CD4-positive, alpha-beta memory T cell (primary cell): ENCODE measurements at regions not wholly inside any gene's neighbourhood (a gene's known extent, or its start where the extent isn't known, plus 50 kb on each side); places are given as distances from the start of the nearest gene placed in this dataset.

Source experiments
- CTCF ChIA-PET: fragments of 350-600 bp; sonication (Branson Sonifier 250); formaldehyde crosslinking; loops from one replicate; lab custom pipeline; 2021; ENCODE audit warnings: inconsistent platforms; ENCODE audit not compliant: partially characterized antibody; lab: Charles Lee
- POLR2A ChIA-PET: fragments of 350-600 bp; sonication (Branson Sonifier 250); formaldehyde crosslinking; loops from one replicate; lab custom pipeline; 2021; ENCODE audit not compliant: partially characterized antibody; lab: Charles Lee
- DNase-seq, 5 donors: peaks; one replicate each; pipeline versions ENCODE4 v3.0.0 to v3.0.0-alpha.2; 2020 to 2022; ENCODE audit warnings: mixed read lengths in 1 of 5
- H3K27ac ChIP-seq: one replicate; pipeline ENCODE4 v1.7.0; 2013; ENCODE audit warnings: low read depth, low read length
- H3K27me3 ChIP-seq: 2 replicates; pipeline ENCODE4 v1.7.0; 2013; ENCODE audit warnings: mild to moderate bottlenecking, low read length, moderate library complexity; ENCODE audit not compliant: insufficient read depth
- H3K36me3 ChIP-seq: 2 replicates; pipeline ENCODE4 v1.7.0; 2013; ENCODE audit warnings: mild to moderate bottlenecking, low read length, moderate library complexity; ENCODE audit not compliant: insufficient read depth
- H3K4me1 ChIP-seq: 2 replicates; pipeline ENCODE4 v1.7.0; 2013; ENCODE audit warnings: mild to moderate bottlenecking, low read length, moderate library complexity; ENCODE audit not compliant: insufficient read depth
- H3K4me3 ChIP-seq, 2 donors: one replicate each; pipeline ENCODE4 v1.7.0; 2013; ENCODE audit warnings: low read length in 2 of 2, mild to moderate bottlenecking in 1 of 2
- H3K9me3 ChIP-seq, 2 donors: one replicate each; pipeline ENCODE4 v1.7.0; 2013; ENCODE audit warnings: low read length in 2 of 2, control low read depth in 1 of 2; ENCODE audit not compliant: control insufficient read depth in 1 of 2
- H3K27ac Mint-ChIP-seq, 7 donors: one replicate each; pipeline ENCODE4 v1.8.0; 2020 to 2021; ENCODE audit warnings: mixed read lengths in 7 of 7, mild to moderate bottlenecking in 6 of 7, inconsistent platforms in 3 of 7, moderate library complexity in 3 of 7
- H3K27me3 Mint-ChIP-seq, 2 donors: one replicate each; pipeline ENCODE4 v1.8.0; 2020 to 2021; ENCODE audit warnings: mixed read lengths in 2 of 2
- H3K36me3 Mint-ChIP-seq, 2 donors: one replicate each; pipeline ENCODE4 v1.8.0; 2020 to 2021; ENCODE audit warnings: mixed read lengths in 2 of 2, inconsistent platforms in 1 of 2, mild to moderate bottlenecking in 1 of 2
- H3K4me1 Mint-ChIP-seq, 4 donors: one replicate each; pipeline ENCODE4 v1.8.0; 2020 to 2021; ENCODE audit warnings: mixed read lengths in 4 of 4, mild to moderate bottlenecking in 1 of 4
- H3K4me3 Mint-ChIP-seq, 8 donors: one replicate each; pipeline ENCODE4 v1.8.0; 2020 to 2021; ENCODE audit warnings: mixed read lengths in 8 of 8, mild to moderate bottlenecking in 7 of 8, moderate library complexity in 6 of 8, inconsistent platforms in 3 of 8
- H3K9me3 Mint-ChIP-seq, 8 donors: one replicate each; pipeline ENCODE4 v1.8.0; 2020 to 2021; ENCODE audit warnings: mixed read lengths in 8 of 8, mild to moderate bottlenecking in 5 of 8, inconsistent platforms in 3 of 8, moderate library complexity in 1 of 8
- intact Hi-C: fragments of 100-400 bp; cut with micrococcal nuclease; formaldehyde crosslinking; loops from one replicate; pipeline ENCODE4 v1.15.1; 2023

- Histone ChIP-seq H3K27me3 (no peaks in the 10 kb centered on the region), H3K4me1 (no peaks in the 10 kb centered on the region), H3K36me3 (no peaks in the 10 kb centered on the region), H3K27ac (no peak overlapping the region), H3K4me3 (no peak overlapping the region), H3K9me3 (no peaks in the 10 kb centered on the region)
- no peaks in the 10 kb centered on the region for H3K36me3 Mint-ChIP-seq
- H3K9me3 Mint-ChIP-seq, result peaks cover 0 to under 1% (median 0%) of the 10 kb centered on the region in 8 donors
- H3K4me1 Mint-ChIP-seq, result no peaks in the 10 kb centered on the region
- no peak for DNase-seq
- no peak overlapping the region for H3K4me3 Mint-ChIP-seq
- ChIA-PET POLR2A (no interaction called here), CTCF (no interaction called here)
- H3K27ac Mint-ChIP-seq, result no peak overlapping the region
- intact Hi-C loops, result loop anchor here (5.0 to 10.0 kb wide), 2 partner anchors 161 to 1134 kb away; no protein-coding TSS in a partner anchor
- no peaks in the 10 kb centered on the region for H3K27me3 Mint-ChIP-seq
These were observed 61.5 kb upstream of the ASB17 start for GRCh38 chr1:75993661-75994060.

- no peak overlapping the region for H3K27ac ChIP-seq
- H3K36me3 Mint-ChIP-seq, result no peaks in the 10 kb centered on the region
- no peaks in the 10 kb centered on the region for H3K4me1 Mint-ChIP-seq
- DNase-seq, result no peak
- no peak overlapping the region for H3K27ac Mint-ChIP-seq
- H3K36me3 ChIP-seq, result no peaks in the 10 kb centered on the region
- H3K4me3 Mint-ChIP-seq, result no peak overlapping the region
- no peaks in the 10 kb centered on the region for H3K27me3 Mint-ChIP-seq
- POLR2A ChIA-PET, result no interaction called here
- H3K4me1 ChIP-seq, result no peaks in the 10 kb centered on the region
- peaks cover 0 to 6% (median 2%) of the 10 kb centered on the region in 8 donors for H3K9me3 Mint-ChIP-seq
- intact Hi-C loops, result loop anchor here (10.0 kb wide), 1 partner anchor 159 kb away; no protein-coding TSS in a partner anchor
- CTCF ChIA-PET, result interaction anchor here (1.2 to 1.4 kb wide), 2 partner anchors 11 to 12 kb away, joined by 3 to 5 read pairs; no protein-coding TSS in a partner anchor
- no peak overlapping the region for H3K4me3 ChIP-seq
- no peaks in the 10 kb centered on the region for H3K9me3 ChIP-seq
- no peaks in the 10 kb centered on the region for H3K27me3 ChIP-seq
These were observed 64.0 kb upstream of the ASB17 start for GRCh38 chr1:75996196-75996595.

- CTCF ChIA-PET, result no interaction called here
- intact Hi-C loops, result loop anchor here (10.0 kb wide), 1 partner anchor 156 kb away; no protein-coding TSS in a partner anchor
- no peaks in the 10 kb centered on the region for H3K36me3 Mint-ChIP-seq
These were observed 66.8 kb upstream of the ASB17 start for GRCh38 chr1:75999034-75999433.

GRCh38 chr1:76003946-76004345 lies 70.6 kb upstream of the ST6GALNAC3 start:
- H3K9me3 Mint-ChIP-seq, result peaks cover 0 to 3% (median 1%) of the 10 kb centered on the region in 8 donors
- H3K27ac Mint-ChIP-seq, result peak overlapping the region in 1 of 7 donors; percentile 25
- no peaks in the 10 kb centered on the region for H3K27me3 ChIP-seq
- ChIA-PET CTCF (no interaction called here), POLR2A (no interaction called here)
- H3K4me3 ChIP-seq, result no peak overlapping the region
- intact Hi-C loops, result no loop called here
- no peak for DNase-seq
- no peaks in the 10 kb centered on the region for H3K36me3 Mint-ChIP-seq
- H3K36me3 ChIP-seq, result no peaks in the 10 kb centered on the region
- H3K4me3 Mint-ChIP-seq, result no peak overlapping the region
- H3K9me3 ChIP-seq, result no peaks in the 10 kb centered on the region
- no peak overlapping the region for H3K27ac ChIP-seq
- H3K4me1 Mint-ChIP-seq, result no peaks in the 10 kb centered on the region
- peaks cover 0 to 2% of the 10 kb centered on the region in 2 donors for H3K27me3 Mint-ChIP-seq
- no peaks in the 10 kb centered on the region for H3K4me1 ChIP-seq

More at GRCh38 chr1:75999034-75999433, 66.8 kb upstream of the ASB17 start:
- Histone ChIP-seq H3K27me3 (no peaks in the 10 kb centered on the region), H3K36me3 (no peaks in the 10 kb centered on the region), H3K4me1 (no peaks in the 10 kb centered on the region), H3K27ac (no peak overlapping the region), H3K4me3 (no peak overlapping the region), H3K9me3 (no peaks in the 10 kb centered on the region)
- Mint-ChIP-seq H3K4me1 (no peaks in the 10 kb centered on the region), H3K4me3 (no peak overlapping the region), H3K9me3 (peaks cover 0 to 6% (median 2%) of the 10 kb centered on the region in 8 donors), H3K27ac (no peak overlapping the region), H3K27me3 (peaks cover 0 to 2% of the 10 kb centered on the region in 2 donors)
- DNase-seq, result no peak
- POLR2A ChIA-PET, result no interaction called here

- no peaks in the 10 kb centered on the region for H3K27me3 ChIP-seq
- intact Hi-C loops, result no loop called here
- POLR2A ChIA-PET, result no interaction called here
- Mint-ChIP-seq H3K27ac (no peak overlapping the region), H3K4me3 (no peak overlapping the region), H3K4me1 (no peaks in the 10 kb centered on the region), H3K36me3 (no peaks in the 10 kb centered on the region), H3K9me3 (no peaks in the 10 kb centered on the region), H3K27me3 (peaks cover 0 to 2% of the 10 kb centered on the region in 2 donors)
- CTCF ChIA-PET, result no interaction called here
- DNase-seq, result no peak
- H3K9me3 ChIP-seq, result no peaks in the 10 kb centered on the region
- no peaks in the 10 kb centered on the region for H3K36me3 ChIP-seq
- H3K27ac ChIP-seq, result no peak overlapping the region
- H3K4me3 ChIP-seq, result no peak overlapping the region
- H3K4me1 ChIP-seq, result no peaks in the 10 kb centered on the region
These were observed 68.8 kb upstream of the ST6GALNAC3 start for GRCh38 chr1:76005765-76006164.

GRCh38 chr1:76006234-76006633 lies 68.3 kb upstream of the ST6GALNAC3 start:
- H3K4me1 Mint-ChIP-seq, result no peaks in the 10 kb centered on the region
- Histone ChIP-seq H3K27ac (no peak overlapping the region), H3K4me3 (no peak overlapping the region), H3K9me3 (no peaks in the 10 kb centered on the region), H3K27me3 (no peaks in the 10 kb centered on the region), H3K4me1 (no peaks in the 10 kb centered on the region), H3K36me3 (no peaks in the 10 kb centered on the region)
- intact Hi-C loops, result no loop called here
- H3K36me3 Mint-ChIP-seq, result no peaks in the 10 kb centered on the region
- peaks cover 0 to 2% of the 10 kb centered on the region in 2 donors for H3K27me3 Mint-ChIP-seq
- no peak for DNase-seq
- ChIA-PET POLR2A (no interaction called here), CTCF (no interaction called here)
- H3K4me3 Mint-ChIP-seq, result no peak overlapping the region
- no peaks in the 10 kb centered on the region for H3K9me3 Mint-ChIP-seq
- H3K27ac Mint-ChIP-seq, result no peak overlapping the region

- Mint-ChIP-seq H3K36me3 (no peaks in the 10 kb centered on the region), H3K4me1 (no peaks in the 10 kb centered on the region), H3K4me3 (no peak overlapping the region), H3K9me3 (no peaks in the 10 kb centered on the region), H3K27me3 (no peaks in the 10 kb centered on the region), H3K27ac (no peak overlapping the region)
- no peak for DNase-seq
- Histone ChIP-seq H3K4me3 (no peak overlapping the region), H3K27me3 (no peaks in the 10 kb centered on the region), H3K9me3 (no peaks in the 10 kb centered on the region), H3K27ac (no peak overlapping the region), H3K4me1 (no peaks in the 10 kb centered on the region), H3K36me3 (no peaks in the 10 kb centered on the region)
- ChIA-PET POLR2A (no interaction called here), CTCF (no interaction called here)
- intact Hi-C loops, result no loop called here
These were observed 63.7 kb upstream of the ST6GALNAC3 start for GRCh38 chr1:76010802-76011201.
